T-cell (primary cell): ENCODE measurements at regions not wholly inside any gene's neighbourhood (a gene's known extent, or its start where the extent isn't known, plus 50 kb on each side); places are given as distances from the start of the nearest gene placed in this dataset.

Experiments used
- ATAC-seq, 4 experiments: fragments of 200-7000 bp in 3 of 4; fragments of 150-1000 bp in 1 of 4; cut with Tn5 transposase; replicated peaks in 1 of 4; 1 replicate in 3 of 4; 2 replicates in 1 of 4; pipeline ENCODE4 v1.10.0; 2021; ENCODE audit warnings: moderate library complexity in 3 of 4, mild to moderate bottlenecking in 2 of 4, moderate number of reproducible peaks in 1 of 4
- CTCF ChIA-PET, 2 donors: fragments of 300-600 bp; sonication (Branson Sonifier 250); formaldehyde crosslinking; loops; one replicate each; lab custom pipeline; 2022; ENCODE audit warnings: antibody characterized with exemption in 2 of 2; lab: Charles Lee
- POLR2A ChIA-PET, 2 donors: fragments of 300-600 bp; sonication (Branson Sonifier 250); formaldehyde crosslinking; loops; one replicate each; lab custom pipeline; 2022; ENCODE audit warnings: antibody characterized with exemption in 2 of 2; lab: Charles Lee
- DNase-seq, 35 experiments: peaks; one replicate each; pipeline versions ENCODE4 v3.0.0 to v3.0.0-alpha.2; 2013 to 2023
- H3K27ac ChIP-seq: one replicate; pipeline ENCODE4 v1.5.1; 2013; ENCODE audit warnings: low read length
- H3K27me3 ChIP-seq, 2 experiments: replicated peaks in 1 of 2; 1 replicate in 1 of 2; 2 replicates in 1 of 2; pipeline versions ENCODE4 v1.6.1 to v1.7.0; 2013; ENCODE audit warnings: low read length in 1 of 2, mixed read lengths in 1 of 2; ENCODE audit not compliant: control insufficient read depth in 2 of 2, insufficient read depth in 2 of 2; ENCODE audit errors: extremely low read depth in 1 of 2
- H3K36me3 ChIP-seq, 2 donors: 1 replicate in 1 of 2; 2 replicates in 1 of 2; pipeline versions ENCODE4 v1.6.1 to v1.7.0; 2013; ENCODE audit warnings: low read length in 1 of 2; ENCODE audit not compliant: control insufficient read depth in 2 of 2, insufficient read depth in 1 of 2; ENCODE audit errors: extremely low read depth in 1 of 2
- H3K4me1 ChIP-seq, 2 experiments: 1 replicate in 1 of 2; 2 replicates in 1 of 2; pipeline versions ENCODE4 v1.6.1 to v1.7.0; 2013; ENCODE audit warnings: low read length in 2 of 2, mixed read lengths in 1 of 2; ENCODE audit not compliant: insufficient read depth in 2 of 2, control insufficient read depth in 1 of 2; ENCODE audit errors: extremely low read depth in 1 of 2
- H3K4me3 ChIP-seq, 2 donors: 1 replicate in 1 of 2; 2 replicates in 1 of 2; pipeline versions ENCODE4 v1.5.1 to v1.7.0; 2013; ENCODE audit warnings: mild to moderate bottlenecking in 2 of 2, low read length in 1 of 2, moderate library complexity in 1 of 2; ENCODE audit not compliant: control insufficient read depth in 1 of 2; ENCODE audit errors: extremely low read depth in 1 of 2
- H3K9me3 ChIP-seq: 2 replicates; pipeline ENCODE4 v1.7.0; 2013
- H3K27ac Mint-ChIP-seq, 2 donors: one replicate each; pipeline ENCODE4 v1.8.0; 2020 to 2021; ENCODE audit warnings: mild to moderate bottlenecking in 2 of 2, mixed read lengths in 2 of 2
- H3K27me3 Mint-ChIP-seq, 2 donors: one replicate each; pipeline ENCODE4 v1.8.0; 2021 to 2022; ENCODE audit warnings: mixed read lengths in 2 of 2
- H3K36me3 Mint-ChIP-seq: one replicate; pipeline ENCODE4 v1.8.0; 2021; ENCODE audit warnings: mixed read lengths
- H3K4me1 Mint-ChIP-seq, 3 donors: one replicate each; pipeline ENCODE4 v1.8.0; 2020 to 2022; ENCODE audit warnings: mixed read lengths in 3 of 3, mild to moderate bottlenecking in 1 of 3
- H3K4me3 Mint-ChIP-seq, 3 donors: one replicate each; pipeline ENCODE4 v1.8.0; 2020 to 2022; ENCODE audit warnings: mild to moderate bottlenecking in 3 of 3, mixed read lengths in 3 of 3, moderate library complexity in 3 of 3
- H3K9me3 Mint-ChIP-seq, 3 donors: one replicate each; pipeline ENCODE4 v1.8.0; 2020 to 2022; ENCODE audit warnings: mixed read lengths in 3 of 3
- WGBS: methylation state at CpG from one replicate; pipeline ENCODE4 v1.1.5; 2013; ENCODE audit warnings: missing lambda C conversion rate; ENCODE audit not compliant: insufficient coverage; 5-methylcytosine and 5-hydroxymethylcytosine counted together

DNA sequence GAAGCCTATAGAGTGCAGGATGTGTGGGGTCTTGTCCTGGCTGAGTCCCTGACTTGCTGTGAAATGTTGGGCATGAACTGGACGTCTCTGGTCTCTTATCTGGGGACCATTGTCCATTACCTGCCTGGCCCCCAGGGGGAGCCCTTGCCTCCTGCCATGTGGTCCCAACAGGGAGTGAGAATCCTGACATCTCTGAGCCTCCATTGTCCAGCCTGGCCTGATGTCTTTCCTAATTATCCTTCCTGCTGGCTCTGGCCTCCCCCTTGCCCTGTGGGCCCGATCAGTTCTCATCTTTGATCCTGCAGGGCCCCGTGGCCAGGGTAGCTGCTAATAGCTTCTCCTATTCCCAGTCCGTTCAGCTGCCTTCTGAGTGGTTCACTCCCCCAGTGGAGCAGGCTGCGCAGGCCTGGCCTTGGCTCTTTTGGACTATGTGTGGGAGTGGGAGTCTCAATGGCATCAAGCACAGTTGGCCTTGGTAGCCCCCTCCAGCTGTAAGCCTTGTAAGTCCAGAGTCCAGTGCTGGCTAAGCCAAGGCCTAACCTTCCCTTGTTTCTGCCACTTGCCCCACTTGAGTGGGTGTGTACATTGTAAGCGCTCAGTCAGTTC lies 77.9 kb upstream of the RALY start:
- Histone ChIP-seq H3K4me3 (no peak overlapping the region), H3K9me3 (no peaks in the 10 kb centered on the region), H3K27me3 (peaks cover 0 to 6% of the 10 kb centered on the region in 2 experiments), H3K27ac (no peak overlapping the region), H3K36me3 (no peaks in the 10 kb centered on the region), H3K4me1 (peaks cover 0 to 2% of the 10 kb centered on the region in 2 experiments)
- ChIA-PET POLR2A (no interaction called here), CTCF (interaction anchor here (0.5 to 2.8 kb wide), 9 partner anchors 8 to 1150 kb away, joined by 3 to 16 read pairs (median 3); no protein-coding TSS in a partner anchor)
- H3K9me3 Mint-ChIP-seq, result no peaks in the 10 kb centered on the region
- H3K4me3 Mint-ChIP-seq, result no peak overlapping the region
- H3K36me3 Mint-ChIP-seq, result no peaks in the 10 kb centered on the region
- H3K4me1 Mint-ChIP-seq, result peaks cover 12 to 18% (median 14%) of the 10 kb centered on the region in 3 donors
- WGBS, result 66% methylated on average over 4 of the region's 6 CpGs
- peaks cover 0 to 5% of the 10 kb centered on the region in 2 donors for H3K27me3 Mint-ChIP-seq
- DNase-seq, result peak in 33 of 35 experiments; percentile 2 to 69 (median 37)
- no peak overlapping the region for H3K27ac Mint-ChIP-seq
- peak in 2 of 4 experiments; percentile 53 to 58 for ATAC-seq

DNA sequence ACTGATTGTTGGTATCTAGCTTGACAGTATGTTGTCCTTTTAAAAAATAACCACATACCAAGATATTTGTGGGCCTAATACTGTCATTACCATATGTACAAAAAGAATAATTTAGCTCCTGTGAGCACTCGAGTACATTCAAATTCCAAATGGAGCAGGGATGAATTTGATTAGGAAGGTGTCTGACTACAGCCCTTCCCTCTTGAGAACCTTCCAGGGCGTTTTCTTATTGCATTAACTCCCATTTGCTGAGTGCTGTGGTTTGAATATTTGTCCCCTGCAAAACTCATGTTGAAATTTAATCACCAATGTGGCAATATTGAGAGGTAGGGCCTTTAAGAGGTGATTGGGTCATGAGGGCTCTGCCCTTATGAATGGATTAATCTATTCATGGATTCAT lies 76.9 kb upstream of the RALY start:
- H3K27me3 ChIP-seq, result peaks cover 0 to 6% of the 10 kb centered on the region in 2 experiments
- DNase-seq (no peak), ATAC-seq (no peak)
- no peaks in the 10 kb centered on the region for H3K9me3 ChIP-seq
- no peaks in the 10 kb centered on the region for H3K36me3 ChIP-seq
- no peaks in the 10 kb centered on the region for H3K36me3 Mint-ChIP-seq
- H3K27ac Mint-ChIP-seq, result no peak overlapping the region
- peaks cover 12 to 18% (median 14%) of the 10 kb centered on the region in 3 donors for H3K4me1 Mint-ChIP-seq
- peaks cover 0 to 2% of the 10 kb centered on the region in 2 experiments for H3K4me1 ChIP-seq
- no peak overlapping the region for H3K4me3 Mint-ChIP-seq
- WGBS, result no CpG with 5 or more reads among the region's 2 CpGs
- ChIA-PET CTCF (interaction anchor here in 1 of 2 donors (0.6 to 2.8 kb wide), 3 partner anchors 13 to 213 kb away, joined by 3 to 16 read pairs (median 3); no protein-coding TSS in a partner anchor), POLR2A (no interaction called here)
- H3K4me3 ChIP-seq, result no peak overlapping the region
- H3K27me3 Mint-ChIP-seq, result peaks cover 0 to 5% of the 10 kb centered on the region in 2 donors
- no peak overlapping the region for H3K27ac ChIP-seq
- no peaks in the 10 kb centered on the region for H3K9me3 Mint-ChIP-seq

- Mint-ChIP-seq H3K36me3 (no peaks in the 10 kb centered on the region), H3K27me3 (peaks cover 0 to 5% of the 10 kb centered on the region in 2 donors), H3K4me3 (no peak overlapping the region), H3K9me3 (no peaks in the 10 kb centered on the region), H3K27ac (no peak overlapping the region), H3K4me1 (peaks cover 12 to 18% (median 14%) of the 10 kb centered on the region in 3 donors)
- H3K36me3 ChIP-seq, result no peaks in the 10 kb centered on the region
- POLR2A ChIA-PET, result no interaction called here
- no peaks in the 10 kb centered on the region for H3K9me3 ChIP-seq
- no CpG with 5 or more reads among the region's 6 CpGs for WGBS
- DNase-seq, result no peak
- H3K4me3 ChIP-seq, result no peak overlapping the region
- peaks cover 0 to 6% of the 10 kb centered on the region in 2 experiments for H3K27me3 ChIP-seq
- no peak for ATAC-seq
- CTCF ChIA-PET, result interaction anchor here in 1 of 2 donors (0.7 kb wide), 1 partner anchor 473 kb away, joined by 6 read pairs; no protein-coding TSS in a partner anchor
- no peak overlapping the region for H3K27ac ChIP-seq
- peaks cover 0 to 2% of the 10 kb centered on the region in 2 experiments for H3K4me1 ChIP-seq
These were observed 75.7 kb upstream of the RALY start for GRCh38 chr20:33917831-33918525.

- Mint-ChIP-seq H3K27me3 (no peaks in the 10 kb centered on the region), H3K4me3 (no peak overlapping the region), H3K4me1 (peaks cover 12 to 18% (median 14%) of the 10 kb centered on the region in 3 donors), H3K9me3 (no peaks in the 10 kb centered on the region), H3K36me3 (no peaks in the 10 kb centered on the region), H3K27ac (no peak overlapping the region)
- H3K4me1 ChIP-seq, result peaks cover 0 to 2% of the 10 kb centered on the region in 2 experiments
- no peaks in the 10 kb centered on the region for H3K27me3 ChIP-seq
- CTCF ChIA-PET, result interaction anchor here in 1 of 2 donors (0.7 kb wide), 1 partner anchor 472 kb away, joined by 6 read pairs; no protein-coding TSS in a partner anchor
- WGBS, result 92% methylated on average over 2 of the region's 5 CpGs
- no peaks in the 10 kb centered on the region for H3K9me3 ChIP-seq
- POLR2A ChIA-PET, result no interaction called here
- H3K4me3 ChIP-seq, result no peak overlapping the region
- no peak for DNase-seq
- ATAC-seq, result no peak
- no peaks in the 10 kb centered on the region for H3K36me3 ChIP-seq
- no peak overlapping the region for H3K27ac ChIP-seq
These were observed 75.0 kb upstream of the RALY start for GRCh38 chr20:33918662-33919061.

DNA sequence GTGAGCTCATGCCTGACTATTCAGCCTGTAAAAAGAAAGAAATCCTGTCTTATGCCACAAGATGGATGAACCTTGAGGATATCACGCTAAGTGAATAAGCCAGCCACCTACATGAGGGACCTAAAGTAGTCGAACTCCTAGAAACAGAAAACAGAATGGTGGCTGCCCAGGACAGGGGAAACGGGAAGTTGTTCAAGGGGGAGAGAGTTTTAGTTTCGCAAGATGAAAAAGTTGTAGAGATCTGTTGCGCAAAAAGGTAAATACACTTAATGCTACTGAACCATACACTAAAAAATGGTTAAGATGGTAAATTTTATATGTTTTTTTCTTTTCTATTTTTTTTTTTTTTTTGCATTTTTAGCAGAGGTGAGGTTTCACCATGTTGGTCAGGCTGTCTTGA lies 74.1 kb upstream of the RALY start:
- Mint-ChIP-seq H3K4me1 (peaks cover 10 to 15% (median 12%) of the 10 kb centered on the region in 3 donors), H3K27ac (no peak overlapping the region), H3K9me3 (no peaks in the 10 kb centered on the region), H3K36me3 (no peaks in the 10 kb centered on the region), H3K27me3 (no peaks in the 10 kb centered on the region), H3K4me3 (no peak overlapping the region)
- Histone ChIP-seq H3K27me3 (no peaks in the 10 kb centered on the region), H3K9me3 (no peaks in the 10 kb centered on the region), H3K36me3 (no peaks in the 10 kb centered on the region), H3K4me3 (no peak overlapping the region), H3K27ac (no peak overlapping the region), H3K4me1 (peaks cover 0 to 2% of the 10 kb centered on the region in 2 experiments)
- DNase-seq (no peak), ATAC-seq (no peak)
- POLR2A ChIA-PET, result interaction anchor here in 1 of 2 donors (0.7 kb wide), 1 partner anchor 16 kb away, joined by 5 read pairs; no protein-coding TSS in a partner anchor
- WGBS, result no CpG with 5 or more reads among the region's 5 CpGs
- CTCF ChIA-PET, result interaction anchor here in 1 of 2 donors (0.6 kb wide), 1 partner anchor 430 kb away, joined by 3 read pairs; no protein-coding TSS in a partner anchor

- no peak overlapping the region for H3K27ac ChIP-seq
- CTCF ChIA-PET, result no interaction called here
These were observed 71.5 kb upstream of the RALY start for GRCh38 chr20:33922224-33922623.

More at GRCh38 chr20:33922224-33922623, 71.5 kb upstream of the RALY start:
- POLR2A ChIA-PET, result no interaction called here
- Mint-ChIP-seq H3K27ac (no peak overlapping the region), H3K9me3 (no peaks in the 10 kb centered on the region), H3K4me3 (no peak overlapping the region), H3K4me1 (peaks cover 0 to 3% (median 0%) of the 10 kb centered on the region in 3 donors), H3K27me3 (no peaks in the 10 kb centered on the region), H3K36me3 (no peaks in the 10 kb centered on the region)
- ATAC-seq (no peak), DNase-seq (no peak)
- H3K4me3 ChIP-seq, result no peak overlapping the region
- no peaks in the 10 kb centered on the region for H3K4me1 ChIP-seq
- 82% methylated on average over 3 of the region's 3 CpGs for WGBS
- peaks cover 0 to 3% of the 10 kb centered on the region in 2 experiments for H3K27me3 ChIP-seq
- H3K36me3 ChIP-seq, result no peaks in the 10 kb centered on the region
- H3K9me3 ChIP-seq, result no peaks in the 10 kb centered on the region
